Natural killer cell (primary cell): ENCODE measurements at regions not wholly inside any gene's neighbourhood (a gene's known extent, or its start where the extent isn't known, plus 50 kb on each side); places are given as distances from the start of the nearest gene placed in this dataset.

ENCODE experiments used
- ATAC-seq, 3 donors: fragments of 150-1000 bp in 2 of 3; fragments of 200-7000 bp in 1 of 3; cut with Tn5 transposase; 1 replicate in 1 of 3; 2 replicates in 2 of 3; pipeline ENCODE4 v1.10.0; 2021; ENCODE audit warnings: mild to moderate bottlenecking in 2 of 3, moderate library complexity in 2 of 3
- DNase-seq, 2 donors: peaks; one replicate each; pipeline versions ENCODE4 v3.0.0 to v3.0.0-alpha.2; 2013 to 2021; ENCODE audit warnings: mixed read lengths in 1 of 2
- H3K27ac ChIP-seq: one replicate; pipeline ENCODE4 v1.5.1; 2013; ENCODE audit warnings: mild to moderate bottlenecking, low read length
- H3K27me3 ChIP-seq: one replicate; pipeline ENCODE4 v1.6.1; 2013; ENCODE audit warnings: low read length; ENCODE audit not compliant: control insufficient read depth, insufficient read depth
- H3K36me3 ChIP-seq: one replicate; pipeline ENCODE4 v1.6.1; 2013; ENCODE audit warnings: low read length; ENCODE audit not compliant: control insufficient read depth, insufficient read depth
- H3K4me1 ChIP-seq: one replicate; pipeline ENCODE4 v1.6.1; 2013; ENCODE audit warnings: low read length; ENCODE audit not compliant: control insufficient read depth, insufficient read depth
- H3K4me3 ChIP-seq: one replicate; pipeline ENCODE4 v1.5.1; 2013; ENCODE audit warnings: low read length
- H3K9me3 ChIP-seq: one replicate; pipeline ENCODE4 v1.6.1; 2013; ENCODE audit warnings: low read length; ENCODE audit not compliant: control insufficient read depth, insufficient read depth
- H3K27ac Mint-ChIP-seq, 2 donors: one replicate each; pipeline ENCODE4 v1.8.0; 2022; ENCODE audit warnings: mild to moderate bottlenecking in 2 of 2, mixed read lengths in 2 of 2, moderate library complexity in 1 of 2
- H3K27me3 Mint-ChIP-seq, 2 donors: one replicate each; pipeline ENCODE4 v1.8.0; 2022; ENCODE audit warnings: low read depth in 2 of 2, mixed read lengths in 2 of 2
- H3K36me3 Mint-ChIP-seq: one replicate; pipeline ENCODE4 v1.8.0; 2022; ENCODE audit warnings: mixed read lengths
- H3K4me1 Mint-ChIP-seq, 2 donors: one replicate each; pipeline ENCODE4 v1.8.0; 2022; ENCODE audit warnings: mixed read lengths in 2 of 2
- H3K4me3 Mint-ChIP-seq: one replicate; pipeline ENCODE4 v1.8.0; 2022; ENCODE audit warnings: mild to moderate bottlenecking, moderate library complexity, mixed read lengths
- H3K9me3 Mint-ChIP-seq, 2 donors: one replicate each; pipeline ENCODE4 v1.8.0; 2022; ENCODE audit warnings: mixed read lengths in 2 of 2
- WGBS: methylation state at CpG from one replicate; pipeline ENCODE4 v1.1.7; 2013; ENCODE audit warnings: missing lambda C conversion rate; ENCODE audit not compliant: insufficient coverage; 5-methylcytosine and 5-hydroxymethylcytosine counted together
- intact Hi-C: fragments of 100-400 bp; cut with micrococcal nuclease; formaldehyde crosslinking; loops from one replicate; pipeline ENCODE4 v1.14.2; 2022
- TF ChIP-seq, protein P1 (sequence below): fragments of 200-600 bp; IDR thresholded peaks from one replicate; pipeline ENCODE4 v1.8.0; 2022; ENCODE audit warnings: antibody characterized with exemption

DNA sequence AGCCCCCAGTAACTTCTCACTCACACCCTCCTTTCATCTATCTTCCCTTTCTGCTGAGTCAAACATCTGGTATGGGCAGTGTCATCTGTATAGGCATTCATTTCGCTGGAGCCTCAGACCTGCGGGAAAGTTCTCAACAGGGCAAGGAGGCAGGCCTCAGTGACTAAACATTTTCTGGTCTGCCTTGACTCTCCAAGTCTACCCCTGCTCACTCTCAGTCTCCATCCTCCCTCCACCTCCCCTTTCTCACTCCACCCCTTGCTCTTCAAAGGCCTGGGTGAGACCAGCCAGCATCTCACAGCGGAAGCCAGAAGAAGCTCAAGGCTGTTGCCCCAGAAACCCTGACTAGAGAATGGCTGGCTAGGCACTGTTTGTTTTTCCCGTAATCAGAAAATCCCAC, 105.0 kb upstream of the BEND6 start:
- peaks cover 27% of the 10 kb centered on the region in 2 donors for H3K4me1 Mint-ChIP-seq
- Histone ChIP-seq H3K4me1 (peaks cover 15% of the 10 kb centered on the region), H3K9me3 (no peaks in the 10 kb centered on the region), H3K4me3 (no peak overlapping the region), H3K27ac (no peak overlapping the region), H3K27me3 (no peaks in the 10 kb centered on the region), H3K36me3 (no peaks in the 10 kb centered on the region)
- TF ChIP-seq, protein P1, sequence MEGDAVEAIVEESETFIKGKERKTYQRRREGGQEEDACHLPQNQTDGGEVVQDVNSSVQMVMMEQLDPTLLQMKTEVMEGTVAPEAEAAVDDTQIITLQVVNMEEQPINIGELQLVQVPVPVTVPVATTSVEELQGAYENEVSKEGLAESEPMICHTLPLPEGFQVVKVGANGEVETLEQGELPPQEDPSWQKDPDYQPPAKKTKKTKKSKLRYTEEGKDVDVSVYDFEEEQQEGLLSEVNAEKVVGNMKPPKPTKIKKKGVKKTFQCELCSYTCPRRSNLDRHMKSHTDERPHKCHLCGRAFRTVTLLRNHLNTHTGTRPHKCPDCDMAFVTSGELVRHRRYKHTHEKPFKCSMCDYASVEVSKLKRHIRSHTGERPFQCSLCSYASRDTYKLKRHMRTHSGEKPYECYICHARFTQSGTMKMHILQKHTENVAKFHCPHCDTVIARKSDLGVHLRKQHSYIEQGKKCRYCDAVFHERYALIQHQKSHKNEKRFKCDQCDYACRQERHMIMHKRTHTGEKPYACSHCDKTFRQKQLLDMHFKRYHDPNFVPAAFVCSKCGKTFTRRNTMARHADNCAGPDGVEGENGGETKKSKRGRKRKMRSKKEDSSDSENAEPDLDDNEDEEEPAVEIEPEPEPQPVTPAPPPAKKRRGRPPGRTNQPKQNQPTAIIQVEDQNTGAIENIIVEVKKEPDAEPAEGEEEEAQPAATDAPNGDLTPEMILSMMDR, result no peak
- H3K4me3 Mint-ChIP-seq, result peak overlapping the region; percentile 49
- peak overlapping the region in 1 of 2 donors; percentile 0 for H3K27ac Mint-ChIP-seq
- 72% methylated on average over 4 of the region's 4 CpGs for WGBS
- no peaks in the 10 kb centered on the region for H3K9me3 Mint-ChIP-seq
- H3K27me3 Mint-ChIP-seq, result peaks cover 21 to 35% of the 10 kb centered on the region in 2 donors
- no peaks in the 10 kb centered on the region for H3K36me3 Mint-ChIP-seq
- peak in 2 of 3 donors; percentile 32 to 44 for ATAC-seq
- DNase-seq, result no peak
- intact Hi-C loops, result loop anchor here (2.0 to 10.0 kb wide), 2 partner anchors 213 to 495 kb away; no protein-coding TSS in a partner anchor

DNA sequence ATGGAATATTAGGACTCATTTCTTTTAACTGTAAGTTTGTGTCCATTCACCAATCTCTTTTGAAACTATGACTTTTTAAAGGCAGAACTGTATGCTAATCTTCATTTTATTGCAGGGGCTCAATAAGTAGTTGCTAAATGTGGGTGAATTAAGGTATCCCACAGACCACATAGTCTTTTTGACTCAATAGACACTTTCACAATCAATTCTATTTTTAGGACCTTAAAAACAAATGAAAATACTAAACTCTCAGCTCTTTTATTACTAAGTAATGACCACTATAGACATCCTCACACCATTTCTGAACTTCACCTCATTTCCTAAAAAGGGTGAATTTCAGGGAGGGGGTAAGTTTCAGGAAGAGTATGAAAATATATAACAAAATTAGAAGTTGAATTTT, 106.8 kb upstream of the BEND6 start:
- DNase-seq (no peak), ATAC-seq (no peak)
- Mint-ChIP-seq H3K9me3 (no peaks in the 10 kb centered on the region), H3K27ac (no peak overlapping the region), H3K36me3 (no peaks in the 10 kb centered on the region), H3K4me1 (peaks cover 27 to 28% of the 10 kb centered on the region in 2 donors), H3K27me3 (peaks cover 24 to 28% of the 10 kb centered on the region in 2 donors), H3K4me3 (no peak overlapping the region)
- Histone ChIP-seq H3K27me3 (no peaks in the 10 kb centered on the region), H3K4me3 (no peak overlapping the region), H3K27ac (no peak overlapping the region), H3K4me1 (peaks cover 19% of the 10 kb centered on the region), H3K36me3 (no peaks in the 10 kb centered on the region), H3K9me3 (no peaks in the 10 kb centered on the region)
- TF ChIP-seq, protein P1, result no peak
- intact Hi-C loops, result no loop called here

DNA sequence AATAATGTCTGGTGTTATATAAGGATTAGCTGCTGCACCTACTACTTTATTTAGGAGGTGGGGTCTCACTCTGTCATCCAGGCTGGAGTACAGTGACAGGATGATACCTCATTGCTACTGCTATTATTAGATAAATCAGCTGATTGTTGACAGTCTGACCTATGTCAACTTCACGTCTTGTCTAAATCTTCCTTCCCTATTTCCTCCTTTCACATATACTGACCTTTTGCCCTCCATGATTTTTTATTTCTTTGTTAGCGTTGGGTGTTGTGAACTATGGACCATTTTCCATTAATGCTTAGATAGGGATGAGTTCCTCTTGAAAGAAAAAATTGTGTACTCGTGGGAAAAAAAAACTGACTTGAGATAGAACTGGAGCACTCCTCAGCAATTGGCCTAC, 109.9 kb upstream of the BEND6 start:
- Histone ChIP-seq H3K36me3 (no peaks in the 10 kb centered on the region), H3K4me1 (peaks cover 10% of the 10 kb centered on the region), H3K27ac (no peak overlapping the region), H3K4me3 (no peak overlapping the region), H3K27me3 (peaks cover 3% of the 10 kb centered on the region), H3K9me3 (no peaks in the 10 kb centered on the region)
- TF ChIP-seq, protein P1, result no peak
- H3K27me3 Mint-ChIP-seq, result peaks cover 23 to 33% of the 10 kb centered on the region in 2 donors
- H3K27ac Mint-ChIP-seq, result no peak overlapping the region
- no peak overlapping the region for H3K4me3 Mint-ChIP-seq
- ATAC-seq (no peak), DNase-seq (no peak)
- peaks cover 3 to 16% of the 10 kb centered on the region in 2 donors for H3K4me1 Mint-ChIP-seq
- H3K36me3 Mint-ChIP-seq, result no peaks in the 10 kb centered on the region
- whole genome bisulfite sequencing, result 71% methylated on average over 1 of the region's 3 CpGs
- intact Hi-C loops, result no loop called here
- no peaks in the 10 kb centered on the region for H3K9me3 Mint-ChIP-seq
